RPMI8226 (cell line): ENCODE measurements at regions not wholly inside any gene's neighbourhood (a gene's known extent, or its start where the extent isn't known, plus 50 kb on each side); places are given as distances from the start of the nearest gene placed in this dataset.
"Not testable (repeated sequence)": the region's sequence is repeated elsewhere in the genome, so short reads cannot be mapped to it uniquely, and the experiment has no call there.

Source experiments
- DNase-seq: peaks from one replicate; pipeline ENCODE4 v3.0.0-alpha.2; 2015

GRCh38 chr16:22683258-22683657 lies 130.7 kb upstream of the HS3ST2 start:
- DNase-seq, result no peak

GRCh38 chr16:22683730-22684573 lies 130.0 kb upstream of the HS3ST2 start:
- no peak for DNase-seq

- DNase-seq, result no peak
These were observed 129.1 kb upstream of the HS3ST2 start for GRCh38 chr16:22684574-22685458.

GRCh38 chr16:22685459-22685830 lies 128.5 kb upstream of the HS3ST2 start:
- no peak for DNase-seq

- no peak for DNase-seq
These were observed 126.9 kb upstream of the HS3ST2 start for GRCh38 chr16:22687031-22687530.

- DNase-seq, result no peak
These were observed 125.5 kb upstream of the HS3ST2 start for GRCh38 chr16:22688463-22688862.

GRCh38 chr16:22688930-22689329 lies 125.0 kb upstream of the HS3ST2 start:
- DNase-seq, result no peak

GRCh38 chr16:22691335-22691734 lies 122.6 kb upstream of the HS3ST2 start:
- DNase-seq, result no peak

GRCh38 chr16:22692034-22692433 lies 121.9 kb upstream of the HS3ST2 start:
- no peak for DNase-seq

GRCh38 chr16:22692916-22693637 lies 120.9 kb upstream of the HS3ST2 start:
- DNase-seq, result no peak

- no peak for DNase-seq
These were observed 120.2 kb upstream of the HS3ST2 start for GRCh38 chr16:22693638-22694340.

- DNase-seq, result no peak
These were observed 119.0 kb upstream of the HS3ST2 start for GRCh38 chr16:22694887-22695382.

- DNase-seq, result not testable (repeated sequence)
These were observed 118.2 kb upstream of the HS3ST2 start for GRCh38 chr16:22695773-22696172.

GRCh38 chr16:22699356-22699755 lies 114.6 kb upstream of the HS3ST2 start:
- no peak for DNase-seq

- no peak for DNase-seq
These were observed 108.2 kb upstream of the HS3ST2 start for GRCh38 chr16:22705799-22706198.

- no peak for DNase-seq
These were observed 103.6 kb upstream of the HS3ST2 start for GRCh38 chr16:22710326-22710725.

GRCh38 chr16:22711847-22712246 lies 102.1 kb upstream of the HS3ST2 start:
- no peak for DNase-seq

- DNase-seq, result no peak
These were observed 101.5 kb upstream of the HS3ST2 start for GRCh38 chr16:22712471-22712870.

GRCh38 chr16:22718598-22718997 lies 95.4 kb upstream of the HS3ST2 start:
- DNase-seq, result not testable (repeated sequence)

- DNase-seq, result no peak
These were observed 94.0 kb upstream of the HS3ST2 start for GRCh38 chr16:22719945-22720344.

- no peak for DNase-seq
These were observed 92.4 kb upstream of the HS3ST2 start for GRCh38 chr16:22721511-22722100.
